HEK293 (cell line): ENCODE measurements at regions not wholly inside any gene's neighbourhood (a gene's known extent, or its start where the extent isn't known, plus 50 kb on each side); places are given as distances from the start of the nearest gene placed in this dataset.
"Not testable (repeated sequence)": the region's sequence is repeated elsewhere in the genome, so short reads cannot be mapped to it uniquely, and the experiment has no call there.

Experiments used
- CTCF ChIA-PET: fragments of 350-600 bp; formaldehyde crosslinking; extraction: SDS; loops from one replicate; lab custom pipeline; 2021; ENCODE audit warnings: antibody characterized with exemption; lab: Yijun Ruan, JAX
- POLR2A ChIA-PET: fragments of 300-600 bp; formaldehyde crosslinking; extraction: SDS; loops from one replicate; lab custom pipeline; 2020; ENCODE audit warnings: antibody characterized with exemption, inconsistent platforms; lab: Yijun Ruan, JAX
- H3K27ac ChIP-seq: fragments of 200-500 bp; sonication (Bioruptor generic); 2 replicates; pipeline ENCODE4 v1.5.1; 2014; ENCODE audit warnings: low read depth, low read length, control low read depth, inconsistent platforms; ENCODE audit errors: extremely low read depth
- H3K36me3 ChIP-seq, 2 experiments: fragments of 200-500 bp in 1 of 2; sonication (Bioruptor generic) in 1 of 2; 1 replicate in 1 of 2; 2 replicates in 1 of 2; pipeline ENCODE4 v1.5.1; 2014 to 2017; ENCODE audit warnings: inconsistent platforms in 2 of 2, low read length in 2 of 2; ENCODE audit not compliant: control insufficient read depth in 2 of 2, insufficient read depth in 1 of 2
- H3K4me1 ChIP-seq: fragments of 200-500 bp; sonication (Bioruptor generic); 2 replicates; pipeline ENCODE4 v1.5.1; 2014; ENCODE audit warnings: mild to moderate bottlenecking, low read length, inconsistent platforms; ENCODE audit not compliant: control insufficient read depth, insufficient read depth
- H3K4me3 ChIP-seq: 2 replicates; pipeline ENCODE4 v1.5.1; 2011; ENCODE audit warnings: low read depth, mild to moderate bottlenecking, control low read depth, low read length, moderate library complexity
- H3K9me3 ChIP-seq: fragments of 200-500 bp; sonication (Bioruptor generic); 2 replicates; pipeline ENCODE4 v1.5.1; 2014; ENCODE audit warnings: low read depth, low read length, inconsistent platforms; ENCODE audit not compliant: control insufficient read depth, insufficient read depth
- BCL11B ChIP-seq: fragments of 450-650 bp; formaldehyde crosslinking; IDR thresholded peaks from 2 replicates; pipeline ENCODE4 v1.5.1; 2016; ENCODE audit warnings: low read depth, missing biosample characterization, missing genetic modification characterization
- GLI4 ChIP-seq: fragments of 450-650 bp; formaldehyde crosslinking; IDR thresholded peaks from 2 replicates; pipeline ENCODE4 v1.5.1; 2016; ENCODE audit warnings: missing biosample characterization, missing genetic modification characterization
- IKZF3 ChIP-seq: fragments of 450-650 bp; IDR thresholded peaks from 2 replicates; pipeline ENCODE4 v1.5.0; 2018; ENCODE audit warnings: missing biosample characterization, mild to moderate bottlenecking, missing genetic modification characterization, moderate library complexity
- SP2 ChIP-seq: fragments of 450-650 bp; formaldehyde crosslinking; IDR thresholded peaks from 2 replicates; pipeline ENCODE4 v1.5.1; 2016; ENCODE audit warnings: missing biosample characterization, missing genetic modification characterization
- ZBTB1 ChIP-seq: fragments of 450-650 bp; formaldehyde crosslinking; IDR thresholded peaks from 2 replicates; pipeline ENCODE4 v1.5.1; 2016; ENCODE audit warnings: missing biosample characterization, missing genetic modification characterization
- ZBTB48 ChIP-seq: fragments of 450-650 bp; formaldehyde crosslinking; IDR thresholded peaks from 2 replicates; pipeline ENCODE4 v1.5.1; 2016; ENCODE audit warnings: missing biosample characterization, missing genetic modification characterization
- ZBTB8A ChIP-seq: fragments of 450-650 bp; formaldehyde crosslinking; IDR thresholded peaks from 2 replicates; pipeline ENCODE4 v1.5.1; 2016; ENCODE audit warnings: missing biosample characterization, missing genetic modification characterization
- ZNF146 ChIP-seq: fragments of 450-650 bp; formaldehyde crosslinking; IDR thresholded peaks from 2 replicates; pipeline ENCODE4 v1.5.1; 2016; ENCODE audit warnings: missing biosample characterization, missing genetic modification characterization
- ZNF16 ChIP-seq: fragments of 450-650 bp; formaldehyde crosslinking; IDR thresholded peaks from 2 replicates; pipeline ENCODE4 v1.5.1; 2016; ENCODE audit warnings: low read depth, missing biosample characterization, missing genetic modification characterization
- ZNF202 ChIP-seq: fragments of 450-650 bp; formaldehyde crosslinking; IDR thresholded peaks from 2 replicates; pipeline ENCODE4 v1.5.1; 2016; ENCODE audit warnings: missing biosample characterization, missing genetic modification characterization, borderline replicate concordance
- ZNF223 ChIP-seq: fragments of 450-650 bp; formaldehyde crosslinking; IDR thresholded peaks from 2 replicates; pipeline ENCODE4 v1.5.1; 2016; ENCODE audit warnings: missing biosample characterization, missing genetic modification characterization
- ZNF266 ChIP-seq: fragments of 450-650 bp; formaldehyde crosslinking; IDR thresholded peaks from 2 replicates; pipeline ENCODE4 v1.5.1; 2016; ENCODE audit warnings: missing biosample characterization, missing genetic modification characterization, low read depth
- ZNF302 ChIP-seq: fragments of 450-650 bp; formaldehyde crosslinking; IDR thresholded peaks from 2 replicates; pipeline ENCODE4 v1.5.1; 2016; ENCODE audit warnings: missing biosample characterization, missing genetic modification characterization, low read depth
- ZNF324 ChIP-seq: fragments of 450-650 bp; formaldehyde crosslinking; IDR thresholded peaks from 2 replicates; pipeline ENCODE4 v1.5.1; 2016; ENCODE audit warnings: missing biosample characterization, missing genetic modification characterization
- TF ChIP-seq, protein P1 (sequence below): fragments of 450-650 bp; formaldehyde crosslinking; IDR thresholded peaks from 2 replicates; pipeline ENCODE4 v1.5.1; 2016; ENCODE audit warnings: missing biosample characterization, missing genetic modification characterization
- TF ChIP-seq, protein P2 (sequence below): fragments of 450-650 bp; formaldehyde crosslinking; IDR thresholded peaks from 2 replicates; pipeline ENCODE4 v1.5.1; 2017; ENCODE audit warnings: missing biosample characterization, missing genetic modification characterization
- TF ChIP-seq, protein P3 (sequence below): fragments of 450-650 bp; formaldehyde crosslinking; IDR thresholded peaks from 2 replicates; pipeline ENCODE4 v1.5.1; 2016; ENCODE audit warnings: missing biosample characterization, missing genetic modification characterization
- TF ChIP-seq, protein P4 (sequence below): fragments of 450-650 bp; formaldehyde crosslinking; IDR thresholded peaks from 2 replicates; pipeline ENCODE4 v1.5.1; 2016; ENCODE audit warnings: missing biosample characterization, missing genetic modification characterization, borderline replicate concordance
- TF ChIP-seq, protein P5 (sequence below): fragments of 450-650 bp; formaldehyde crosslinking; IDR thresholded peaks from 2 replicates; pipeline ENCODE4 v1.5.1; 2016; ENCODE audit warnings: missing biosample characterization, missing genetic modification characterization

DNA sequence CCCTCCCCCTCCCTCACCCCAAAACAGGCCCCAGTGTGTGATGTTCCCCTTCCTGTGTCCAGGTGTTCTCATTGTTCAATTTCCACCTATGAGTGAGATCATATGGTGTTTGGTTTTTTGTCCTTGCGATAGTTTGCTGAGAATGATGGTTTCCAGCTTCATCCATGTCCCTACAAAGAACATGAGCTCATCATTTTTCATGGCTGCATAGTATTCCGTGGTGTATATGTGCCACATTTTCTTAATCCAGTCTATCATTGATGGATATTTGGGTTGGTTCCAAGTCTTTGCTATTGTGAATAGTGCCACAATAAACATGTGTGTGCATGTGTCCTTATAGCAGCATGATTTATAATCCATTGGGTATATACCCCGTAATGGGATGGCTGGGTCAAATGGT lies 363.4 kb upstream of the MDFIC2 start:
- POLR2A ChIA-PET, CTCF ChIA-PET, H3K36me3 ChIP-seq: not testable (repeated sequence)

DNA sequence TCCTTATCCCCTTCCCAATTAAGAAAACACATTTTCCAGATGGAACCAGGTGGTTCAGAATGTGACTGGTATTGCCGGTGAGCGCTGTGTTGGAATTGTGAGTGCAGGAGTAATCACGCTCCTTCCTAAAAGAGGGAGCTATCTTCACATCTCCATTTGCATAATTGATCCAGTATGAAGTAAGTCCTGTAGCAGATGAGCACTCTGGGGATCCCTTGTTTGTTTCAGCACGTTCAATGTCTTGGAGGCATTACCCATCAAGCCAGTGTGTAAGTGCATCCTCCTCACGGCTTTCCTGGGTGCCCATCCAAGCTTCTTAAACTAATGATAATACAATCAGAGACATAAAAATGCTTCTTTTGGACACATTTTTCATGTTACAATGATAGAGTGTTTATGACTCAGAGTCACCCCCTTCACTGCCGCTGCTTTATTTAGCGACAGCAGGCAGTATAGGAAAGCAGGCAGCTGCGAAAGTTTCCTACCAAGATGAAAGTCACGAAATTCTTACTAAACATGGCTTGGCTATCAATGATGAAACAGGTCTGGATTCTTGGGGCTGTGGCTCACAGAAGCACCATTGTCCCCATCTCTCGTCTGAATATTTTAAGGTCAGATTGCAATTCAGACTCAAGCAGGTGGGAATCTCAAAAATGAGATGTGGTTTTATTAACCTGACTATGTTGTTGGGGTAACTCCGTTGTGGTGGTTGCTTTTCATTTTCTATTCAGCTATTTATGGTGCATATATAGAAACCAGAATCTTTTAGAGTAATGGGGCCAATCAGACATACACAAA lies 346.3 kb upstream of the MDFIC2 start:
- Histone ChIP-seq H3K36me3 (no peaks in the 10 kb centered on the region), H3K4me3 (no peak overlapping the region), H3K4me1 (no peaks in the 10 kb centered on the region), H3K27ac (no peak overlapping the region), H3K9me3 (no peaks in the 10 kb centered on the region)
- ChIA-PET CTCF (no interaction called here), POLR2A (no interaction called here)
- TF ChIP-seq ZNF223 (tag by site-specific recombination) (no peak), ZNF202 (tag by site-specific recombination) (no peak), ZBTB1 (tag by site-specific recombination) (no peak), ZNF266 (no peak), IKZF3 (tag by site-specific recombination) (no peak), SP2 (tag by site-specific recombination) (no peak), ZNF302 (tag by site-specific recombination) (no peak), GLI4 (tag by site-specific recombination) (no peak), BCL11B (tag by site-specific recombination) (no peak)
- TF ChIP-seq, protein P1, sequence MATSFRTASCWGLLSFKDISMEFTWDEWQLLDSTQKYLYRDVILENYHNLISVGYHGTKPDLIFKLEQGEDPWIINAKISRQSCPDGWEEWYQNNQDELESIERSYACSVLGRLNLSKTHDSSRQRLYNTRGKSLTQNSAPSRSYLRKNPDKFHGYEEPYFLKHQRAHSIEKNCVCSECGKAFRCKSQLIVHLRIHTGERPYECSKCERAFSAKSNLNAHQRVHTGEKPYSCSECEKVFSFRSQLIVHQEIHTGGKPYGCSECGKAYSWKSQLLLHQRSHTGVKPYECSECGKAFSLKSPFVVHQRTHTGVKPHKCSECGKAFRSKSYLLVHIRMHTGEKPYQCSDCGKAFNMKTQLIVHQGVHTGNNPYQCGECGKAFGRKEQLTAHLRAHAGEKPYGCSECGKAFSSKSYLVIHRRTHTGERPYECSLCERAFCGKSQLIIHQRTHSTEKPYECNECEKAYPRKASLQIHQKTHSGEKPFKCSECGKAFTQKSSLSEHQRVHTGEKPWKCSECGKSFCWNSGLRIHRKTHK (tag by site-specific recombination), result no peak
- TF ChIP-seq, protein P2, sequence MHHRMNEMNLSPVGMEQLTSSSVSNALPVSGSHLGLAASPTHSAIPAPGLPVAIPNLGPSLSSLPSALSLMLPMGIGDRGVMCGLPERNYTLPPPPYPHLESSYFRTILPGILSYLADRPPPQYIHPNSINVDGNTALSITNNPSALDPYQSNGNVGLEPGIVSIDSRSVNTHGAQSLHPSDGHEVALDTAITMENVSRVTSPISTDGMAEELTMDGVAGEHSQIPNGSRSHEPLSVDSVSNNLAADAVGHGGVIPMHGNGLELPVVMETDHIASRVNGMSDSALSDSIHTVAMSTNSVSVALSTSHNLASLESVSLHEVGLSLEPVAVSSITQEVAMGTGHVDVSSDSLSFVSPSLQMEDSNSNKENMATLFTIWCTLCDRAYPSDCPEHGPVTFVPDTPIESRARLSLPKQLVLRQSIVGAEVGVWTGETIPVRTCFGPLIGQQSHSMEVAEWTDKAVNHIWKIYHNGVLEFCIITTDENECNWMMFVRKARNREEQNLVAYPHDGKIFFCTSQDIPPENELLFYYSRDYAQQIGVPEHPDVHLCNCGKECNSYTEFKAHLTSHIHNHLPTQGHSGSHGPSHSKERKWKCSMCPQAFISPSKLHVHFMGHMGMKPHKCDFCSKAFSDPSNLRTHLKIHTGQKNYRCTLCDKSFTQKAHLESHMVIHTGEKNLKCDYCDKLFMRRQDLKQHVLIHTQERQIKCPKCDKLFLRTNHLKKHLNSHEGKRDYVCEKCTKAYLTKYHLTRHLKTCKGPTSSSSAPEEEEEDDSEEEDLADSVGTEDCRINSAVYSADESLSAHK, result no peak

More for the DNA sequence above, 363.4 kb upstream of the MDFIC2 start:
- not testable (repeated sequence) for H3K4me1 ChIP-seq, H3K4me3 ChIP-seq, H3K27ac ChIP-seq, H3K9me3 ChIP-seq
- peak; percentile 76 for TF ChIP-seq ZNF146 (tag by site-specific recombination)

DNA sequence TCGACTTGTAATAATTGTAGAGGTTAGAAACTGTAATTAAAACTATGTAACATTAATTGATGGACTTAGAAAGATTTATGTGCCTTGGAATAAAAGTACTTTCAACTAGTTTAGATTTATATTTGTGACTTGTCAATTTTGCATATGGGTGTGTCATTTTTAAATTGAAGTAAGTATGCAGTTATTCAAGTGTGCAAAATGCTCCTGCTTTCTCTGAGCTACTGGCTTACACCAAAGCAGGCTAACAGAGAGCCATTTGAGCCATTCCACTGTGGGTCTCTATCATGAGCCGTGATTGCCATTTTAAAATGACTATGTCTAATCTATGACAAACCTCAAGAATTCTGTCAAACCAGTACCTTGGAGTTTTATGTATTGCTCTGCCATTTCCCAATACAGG lies 345.0 kb upstream of the MDFIC2 start:
- ChIA-PET POLR2A (no interaction called here), CTCF (no interaction called here)
- no peaks in the 10 kb centered on the region for H3K4me1 ChIP-seq
- no peaks in the 10 kb centered on the region for H3K36me3 ChIP-seq
- no peak overlapping the region for H3K4me3 ChIP-seq
- no peak overlapping the region for H3K27ac ChIP-seq
- TF ChIP-seq, protein P3, sequence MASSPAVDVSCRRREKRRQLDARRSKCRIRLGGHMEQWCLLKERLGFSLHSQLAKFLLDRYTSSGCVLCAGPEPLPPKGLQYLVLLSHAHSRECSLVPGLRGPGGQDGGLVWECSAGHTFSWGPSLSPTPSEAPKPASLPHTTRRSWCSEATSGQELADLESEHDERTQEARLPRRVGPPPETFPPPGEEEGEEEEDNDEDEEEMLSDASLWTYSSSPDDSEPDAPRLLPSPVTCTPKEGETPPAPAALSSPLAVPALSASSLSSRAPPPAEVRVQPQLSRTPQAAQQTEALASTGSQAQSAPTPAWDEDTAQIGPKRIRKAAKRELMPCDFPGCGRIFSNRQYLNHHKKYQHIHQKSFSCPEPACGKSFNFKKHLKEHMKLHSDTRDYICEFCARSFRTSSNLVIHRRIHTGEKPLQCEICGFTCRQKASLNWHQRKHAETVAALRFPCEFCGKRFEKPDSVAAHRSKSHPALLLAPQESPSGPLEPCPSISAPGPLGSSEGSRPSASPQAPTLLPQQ (tag by site-specific recombination), result no peak
- TF ChIP-seq ZBTB8A (tag by site-specific recombination), result no peak
- TF ChIP-seq ZNF16 (tag by site-specific recombination), result no peak
- TF ChIP-seq, protein P4, sequence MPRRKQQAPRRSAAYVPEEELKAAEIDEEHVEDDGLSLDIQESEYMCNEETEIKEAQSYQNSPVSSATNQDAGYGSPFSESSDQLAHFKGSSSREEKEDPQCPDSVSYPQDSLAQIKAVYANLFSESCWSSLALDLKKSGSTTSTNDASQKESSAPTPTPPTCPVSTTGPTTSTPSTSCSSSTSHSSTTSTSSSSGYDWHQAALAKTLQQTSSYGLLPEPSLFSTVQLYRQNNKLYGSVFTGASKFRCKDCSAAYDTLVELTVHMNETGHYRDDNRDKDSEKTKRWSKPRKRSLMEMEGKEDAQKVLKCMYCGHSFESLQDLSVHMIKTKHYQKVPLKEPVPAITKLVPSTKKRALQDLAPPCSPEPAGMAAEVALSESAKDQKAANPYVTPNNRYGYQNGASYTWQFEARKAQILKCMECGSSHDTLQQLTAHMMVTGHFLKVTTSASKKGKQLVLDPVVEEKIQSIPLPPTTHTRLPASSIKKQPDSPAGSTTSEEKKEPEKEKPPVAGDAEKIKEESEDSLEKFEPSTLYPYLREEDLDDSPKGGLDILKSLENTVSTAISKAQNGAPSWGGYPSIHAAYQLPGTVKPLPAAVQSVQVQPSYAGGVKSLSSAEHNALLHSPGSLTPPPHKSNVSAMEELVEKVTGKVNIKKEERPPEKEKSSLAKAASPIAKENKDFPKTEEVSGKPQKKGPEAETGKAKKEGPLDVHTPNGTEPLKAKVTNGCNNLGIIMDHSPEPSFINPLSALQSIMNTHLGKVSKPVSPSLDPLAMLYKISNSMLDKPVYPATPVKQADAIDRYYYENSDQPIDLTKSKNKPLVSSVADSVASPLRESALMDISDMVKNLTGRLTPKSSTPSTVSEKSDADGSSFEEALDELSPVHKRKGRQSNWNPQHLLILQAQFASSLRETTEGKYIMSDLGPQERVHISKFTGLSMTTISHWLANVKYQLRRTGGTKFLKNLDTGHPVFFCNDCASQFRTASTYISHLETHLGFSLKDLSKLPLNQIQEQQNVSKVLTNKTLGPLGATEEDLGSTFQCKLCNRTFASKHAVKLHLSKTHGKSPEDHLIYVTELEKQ (tag by site-specific recombination), result no peak
- TF ChIP-seq, protein P5, sequence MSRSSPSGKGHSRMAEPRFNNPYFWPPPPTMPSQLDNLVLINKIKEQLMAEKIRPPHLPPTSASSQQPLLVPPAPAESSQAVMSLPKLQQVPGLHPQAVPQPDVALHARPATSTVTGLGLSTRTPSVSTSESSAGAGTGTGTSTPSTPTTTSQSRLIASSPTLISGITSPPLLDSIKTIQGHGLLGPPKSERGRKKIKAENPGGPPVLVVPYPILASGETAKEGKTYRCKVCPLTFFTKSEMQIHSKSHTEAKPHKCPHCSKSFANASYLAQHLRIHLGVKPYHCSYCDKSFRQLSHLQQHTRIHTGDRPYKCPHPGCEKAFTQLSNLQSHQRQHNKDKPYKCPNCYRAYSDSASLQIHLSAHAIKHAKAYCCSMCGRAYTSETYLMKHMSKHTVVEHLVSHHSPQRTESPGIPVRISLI (tag by site-specific recombination), result no peak
- TF ChIP-seq ZBTB48, result no peak
- TF ChIP-seq ZNF324 (tag by site-specific recombination), result no peak
- TF ChIP-seq, protein P1 (tag by site-specific recombination), result no peak
- no peaks in the 10 kb centered on the region for H3K9me3 ChIP-seq
